CD14-positive monocyte (primary cell): ENCODE measurements at regions not wholly inside any gene's neighbourhood (a gene's known extent, or its start where the extent isn't known, plus 50 kb on each side); places are given as distances from the start of the nearest gene placed in this dataset.

Source experiments
- DNase-seq, 3 donors: peaks; one replicate each; pipeline ENCODE4 v3.0.0-alpha.2; 2011 to 2022
- H2AFZ ChIP-seq: 2 replicates; pipeline ENCODE4 v1.6.0; 2012; ENCODE audit warnings: mild to moderate bottlenecking, low read depth, low read length, inconsistent platforms; ENCODE audit not compliant: insufficient read depth, poor library complexity, severe bottlenecking
- H3K27ac ChIP-seq, 2 donors: 1 replicate in 1 of 2; 2 replicates in 1 of 2; pipeline ENCODE4 v1.5.1; 2012 to 2013; ENCODE audit warnings: low read length in 2 of 2, control low read depth in 1 of 2, inconsistent platforms in 1 of 2, low read depth in 1 of 2, mild to moderate bottlenecking in 1 of 2
- H3K27me3 ChIP-seq, 2 donors: one replicate each; pipeline versions ENCODE4 v1.6.0 to v1.6.1; 2011 to 2013; ENCODE audit warnings: low read length in 2 of 2; ENCODE audit not compliant: control insufficient read depth in 2 of 2, insufficient read depth in 2 of 2
- H3K36me3 ChIP-seq, 2 donors: replicated peaks in 1 of 2; 1 replicate in 1 of 2; 2 replicates in 1 of 2; pipeline versions ENCODE4 v1.5.1 to v1.6.1; 2012 to 2013; ENCODE audit warnings: low read length in 2 of 2, control low read depth in 1 of 2, inconsistent platforms in 1 of 2, mild to moderate bottlenecking in 1 of 2; ENCODE audit not compliant: insufficient read depth in 2 of 2, control insufficient read depth in 1 of 2
- H3K4me1 ChIP-seq, 2 donors: 1 replicate in 1 of 2; 2 replicates in 1 of 2; pipeline versions ENCODE4 v1.5.1 to v1.6.1; 2012 to 2013; ENCODE audit warnings: low read length in 2 of 2, control low read depth in 1 of 2, inconsistent platforms in 1 of 2, mild to moderate bottlenecking in 1 of 2, moderate library complexity in 1 of 2; ENCODE audit not compliant: insufficient read depth in 2 of 2, control insufficient read depth in 1 of 2
- H3K4me2 ChIP-seq: replicated peaks from 2 replicates; pipeline ENCODE3; 2012; ENCODE audit warnings: low read length, moderate library complexity, mild to moderate bottlenecking; ENCODE audit not compliant: poor library complexity, severe bottlenecking; ENCODE audit errors: extremely low read depth
- H3K4me3 ChIP-seq, 3 experiments: fragments of 200-600 bp in 1 of 3; sonication (generic) in 1 of 3; replicated peaks in 1 of 3; 1 replicate in 2 of 3; 2 replicates in 1 of 3; pipeline ENCODE4 v1.5.1; 2011 to 2013; ENCODE audit warnings: low read length in 3 of 3, mild to moderate bottlenecking in 3 of 3, control low read depth in 2 of 3, low read depth in 2 of 3, inconsistent platforms in 1 of 3, moderate library complexity in 1 of 3
- H3K79me2 ChIP-seq: 2 replicates; pipeline ENCODE4 v1.6.0; 2012; ENCODE audit warnings: mild to moderate bottlenecking, control low read depth, inconsistent platforms, low read length, moderate library complexity; ENCODE audit not compliant: insufficient read depth
- H3K9ac ChIP-seq: 2 replicates; pipeline ENCODE4 v1.6.0; 2017; ENCODE audit warnings: low read length, mild to moderate bottlenecking; ENCODE audit not compliant: insufficient read depth, poor library complexity, severe bottlenecking
- H3K9me3 ChIP-seq, 2 donors: replicated peaks in 1 of 2; 1 replicate in 1 of 2; 2 replicates in 1 of 2; pipeline versions ENCODE4 v1.5.1 to v1.6.1; 2012 to 2013; ENCODE audit warnings: low read length in 2 of 2, control low read depth in 1 of 2; ENCODE audit not compliant: control insufficient read depth in 1 of 2, insufficient read depth in 1 of 2
- H4K20me1 ChIP-seq: 2 replicates; pipeline ENCODE4 v1.6.0; 2012; ENCODE audit warnings: mild to moderate bottlenecking, low read length, control low read depth, moderate library complexity; ENCODE audit not compliant: insufficient read depth
- H3K27ac Mint-ChIP-seq, 7 donors: one replicate each; pipeline ENCODE4 v1.8.0; 2020; ENCODE audit warnings: mild to moderate bottlenecking in 7 of 7, mixed read lengths in 7 of 7, moderate library complexity in 6 of 7, inconsistent platforms in 2 of 7
- H3K27me3 Mint-ChIP-seq, 3 donors: one replicate each; pipeline ENCODE4 v1.8.0; 2021 to 2022; ENCODE audit warnings: low read depth in 3 of 3, mild to moderate bottlenecking in 3 of 3, mixed read lengths in 3 of 3, moderate library complexity in 3 of 3, inconsistent platforms in 1 of 3
- H3K36me3 Mint-ChIP-seq, 2 donors: one replicate each; pipeline ENCODE4 v1.8.0; 2020; ENCODE audit warnings: mixed read lengths in 2 of 2, inconsistent platforms in 1 of 2, mild to moderate bottlenecking in 1 of 2
- H3K4me1 Mint-ChIP-seq: one replicate; pipeline ENCODE4 v1.8.0; 2020; ENCODE audit warnings: mild to moderate bottlenecking, mixed read lengths
- H3K4me3 Mint-ChIP-seq, 2 donors: one replicate each; pipeline ENCODE4 v1.8.0; 2020; ENCODE audit warnings: mild to moderate bottlenecking in 2 of 2, mixed read lengths in 2 of 2, moderate library complexity in 1 of 2
- H3K9me3 Mint-ChIP-seq, 7 donors: one replicate each; pipeline ENCODE4 v1.8.0; 2020 to 2022; ENCODE audit warnings: mixed read lengths in 7 of 7, mild to moderate bottlenecking in 6 of 7, moderate library complexity in 6 of 7, inconsistent platforms in 2 of 7
- CTCF ChIP-seq: fragments of 200-600 bp; IDR thresholded peaks from one replicate; pipeline ENCODE4 v1.8.0; 2022; ENCODE audit warnings: antibody characterized with exemption, mild to moderate bottlenecking
- WGBS: methylation state at CpG from one replicate; pipeline ENCODE4 v1.1.5; 2013; ENCODE audit warnings: missing lambda C conversion rate; ENCODE audit not compliant: insufficient coverage; 5-methylcytosine and 5-hydroxymethylcytosine counted together
- intact Hi-C, 2 donors: fragments of 100-400 bp; cut with micrococcal nuclease; formaldehyde crosslinking; loops; one replicate each; pipeline versions ENCODE4 v1.15.0 to v1.15.1; 2023

- H3K27ac ChIP-seq, result no peak overlapping the region
- H3K4me2 ChIP-seq, result no peak overlapping the region
- no peak overlapping the region for H3K9ac ChIP-seq
- Mint-ChIP-seq H3K27me3 (peaks cover 0 to 2% (median 0%) of the 10 kb centered on the region in 3 donors), H3K4me3 (no peak overlapping the region), H3K36me3 (no peaks in the 10 kb centered on the region), H3K4me1 (no peaks in the 10 kb centered on the region), H3K9me3 (peaks cover 3 to 5% (median 3%) of the 10 kb centered on the region in 7 donors), H3K27ac (no peak overlapping the region)
- H3K27me3 ChIP-seq, result no peaks in the 10 kb centered on the region
- no peaks in the 10 kb centered on the region for H3K4me1 ChIP-seq
- H3K36me3 ChIP-seq, result no peaks in the 10 kb centered on the region
- no CpG with 5 or more reads among the region's 1 CpG for WGBS
- DNase-seq, result no peak
- no peak overlapping the region for H3K4me3 ChIP-seq
- TF ChIP-seq CTCF, result no peak
- H4K20me1 ChIP-seq, result no peaks in the 10 kb centered on the region
- H2AFZ ChIP-seq, result no peak overlapping the region
- H3K9me3 ChIP-seq, result no peaks in the 10 kb centered on the region
- H3K79me2 ChIP-seq, result no peaks in the 10 kb centered on the region
- intact Hi-C loops, result no loop called here
Measured at GRCh38 chr5:67623078-67623477, 426.5 kb upstream of the CD180 start.

- Histone ChIP-seq H3K4me1 (no peaks in the 10 kb centered on the region), H3K4me2 (no peak overlapping the region), H3K79me2 (no peaks in the 10 kb centered on the region), H3K36me3 (no peaks in the 10 kb centered on the region), H3K4me3 (no peak overlapping the region), H3K27ac (no peak overlapping the region), H3K27me3 (no peaks in the 10 kb centered on the region), H4K20me1 (no peaks in the 10 kb centered on the region), H2AFZ (no peak overlapping the region), H3K9ac (no peak overlapping the region), H3K9me3 (no peaks in the 10 kb centered on the region)
- Mint-ChIP-seq H3K27ac (no peak overlapping the region), H3K36me3 (no peaks in the 10 kb centered on the region), H3K9me3 (peaks cover 0 to 4% (median 0%) of the 10 kb centered on the region in 7 donors), H3K4me1 (no peaks in the 10 kb centered on the region), H3K4me3 (no peak overlapping the region), H3K27me3 (peaks cover 0 to 2% (median 0%) of the 10 kb centered on the region in 3 donors)
- DNase-seq, result no peak
- 82% methylated on average over 4 of the region's 11 CpGs for WGBS
- intact Hi-C loops, result no loop called here
- TF ChIP-seq CTCF, result no peak
Measured at GRCh38 chr5:67620424-67621397, 424.1 kb upstream of the CD180 start.
